ENCODE measurements at regions not wholly inside any gene's neighbourhood (a gene's known extent, or its start where the extent isn't known, plus 50 kb on each side); places are given as distances from the start of the nearest gene placed in this dataset.

DNA sequence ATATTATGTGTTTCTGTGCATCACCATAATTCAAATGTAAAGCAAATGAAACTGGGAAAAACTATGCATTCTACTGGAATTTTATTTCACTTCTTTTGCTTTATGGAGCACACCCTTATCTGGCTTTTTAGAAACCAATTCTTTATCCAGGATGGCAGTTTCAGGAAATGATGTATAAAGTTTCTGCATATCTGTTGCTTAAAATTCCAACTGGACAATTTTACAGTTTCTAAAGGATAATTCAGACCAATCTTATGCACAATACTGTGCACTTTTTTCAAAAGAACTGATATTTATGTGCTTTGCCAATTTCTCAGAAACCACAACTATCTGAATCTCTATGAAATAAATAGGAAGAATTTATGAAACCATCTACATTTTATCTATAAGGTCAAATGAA is 246.5 kb upstream of the MIR17HG start:
- no peak overlapping the region for H2BK12ac ChIP-seq (ENCODE audit: low read length)
- H3K27ac ChIP-seq (ENCODE audit: low read depth, low read length) = no peak overlapping the region
- H3K79me1 ChIP-seq (ENCODE audit: low read length) = no peaks in the 10 kb centered on the region

DNA sequence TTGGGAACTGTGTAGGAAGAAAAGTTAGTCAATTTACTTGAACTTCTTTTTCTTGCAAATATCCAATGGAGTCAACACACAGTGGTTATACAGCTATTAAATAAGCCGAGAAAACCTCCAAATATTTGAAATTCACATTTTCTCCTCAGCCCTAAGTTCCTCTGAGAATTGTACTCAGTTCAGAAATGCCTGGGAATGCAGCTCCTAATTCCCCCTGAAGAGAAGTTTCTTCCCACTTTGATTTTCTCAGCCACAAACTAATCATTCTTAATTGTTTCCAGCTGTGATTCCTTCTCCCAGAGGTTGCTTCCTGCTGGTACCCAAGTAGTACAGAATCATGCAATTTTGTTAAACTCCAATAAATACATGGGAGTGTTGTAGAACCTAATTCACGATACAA is 246.1 kb upstream of the MIR17HG start:
- Histone ChIP-seq H3K9me3 (ENCODE audit: insufficient read depth, low read depth, low read length) (no peaks in the 10 kb centered on the region), H4K91ac (ENCODE audit: low read depth, low read length) (no peak overlapping the region), H2AK5ac (ENCODE audit: low read length) (no peak overlapping the region), H3K18ac (ENCODE audit: low read length) (no peak overlapping the region), H3K27me3 (ENCODE audit: insufficient read depth, low read length) (no peaks in the 10 kb centered on the region), H3K4me2 (ENCODE audit: low read length) (no peak overlapping the region), H2AFZ (ENCODE audit: insufficient read depth, low read length, poor library complexity) (no peak overlapping the region), H3K79me1 (ENCODE audit: low read length) (no peaks in the 10 kb centered on the region), H3K36me3 (ENCODE audit: control insufficient read depth in 1 of 2, insufficient read depth in 2 of 2, low read length in 2 of 2) (no peaks in the 10 kb centered on the region), H4K8ac (ENCODE audit: low read depth, low read length) (no peak overlapping the region), H3K9ac (ENCODE audit: low read length) (no peak overlapping the region), H3K4me1 (ENCODE audit: control insufficient read depth in 1 of 2, insufficient read depth in 2 of 2, low read length in 2 of 2) (no peaks in the 10 kb centered on the region), H3K23ac (ENCODE audit: low read length) (no peak overlapping the region), H3K79me2 (ENCODE audit: control insufficient read depth, insufficient read depth, low read length, poor library complexity) (no peaks in the 10 kb centered on the region), H3K27ac (ENCODE audit: low read depth, low read length) (no peak overlapping the region), H2BK120ac (ENCODE audit: insufficient read depth, low read length, poor library complexity) (no peak overlapping the region), H2BK5ac (ENCODE audit: low read depth, low read length, poor library complexity) (no peak overlapping the region), H3K14ac (ENCODE audit: low read length) (no peak overlapping the region), H2BK12ac (ENCODE audit: low read length) (no peak overlapping the region), H3K4me3 (ENCODE audit: low read depth, low read length) (no peak overlapping the region), H3K4ac (ENCODE audit: low read depth, low read length) (no peak overlapping the region), H4K12ac (ENCODE audit: low read depth, low read length) (no peak overlapping the region)
- no CpG with 5 or more reads among the region's 2 CpGs for WGBS (ENCODE audit: extremely low coverage, insufficient coverage, insufficient read length)
- DNase-seq = no peak

More for the DNA sequence above, 246.5 kb upstream of the MIR17HG start:
- no peak overlapping the region for H3K4me3 ChIP-seq (ENCODE audit: low read depth, low read length)
- no peaks in the 10 kb centered on the region for H3K79me2 ChIP-seq (ENCODE audit: control insufficient read depth, insufficient read depth, low read length, poor library complexity)
- H3K27me3 ChIP-seq (ENCODE audit: insufficient read depth, low read length) = no peaks in the 10 kb centered on the region
- H2AK5ac ChIP-seq (ENCODE audit: low read length) = no peak overlapping the region
- DNase-seq = no peak
- no peaks in the 10 kb centered on the region for H3K4me1 ChIP-seq (ENCODE audit: control insufficient read depth in 1 of 2, insufficient read depth in 2 of 2, low read length in 2 of 2)
- H4K91ac ChIP-seq (ENCODE audit: low read depth, low read length) = no peak overlapping the region
- no peak overlapping the region for H3K23ac ChIP-seq (ENCODE audit: low read length)
- no peak overlapping the region for H3K4ac ChIP-seq (ENCODE audit: low read depth, low read length)
- no peaks in the 10 kb centered on the region for H3K9me3 ChIP-seq (ENCODE audit: insufficient read depth, low read depth, low read length)
- H3K4me2 ChIP-seq (ENCODE audit: low read length) = no peak overlapping the region
- no peak overlapping the region for H3K9ac ChIP-seq (ENCODE audit: low read length)
- no peak overlapping the region for H4K12ac ChIP-seq (ENCODE audit: low read depth, low read length)
- no peak overlapping the region for H4K8ac ChIP-seq (ENCODE audit: low read depth, low read length)
- H3K14ac ChIP-seq (ENCODE audit: low read length) = no peak overlapping the region
- H2BK5ac ChIP-seq (ENCODE audit: low read depth, low read length, poor library complexity) = no peak overlapping the region
- no peaks in the 10 kb centered on the region for H3K36me3 ChIP-seq (ENCODE audit: control insufficient read depth in 1 of 2, insufficient read depth in 2 of 2, low read length in 2 of 2)
- no peak overlapping the region for H2BK120ac ChIP-seq (ENCODE audit: insufficient read depth, low read length, poor library complexity)
- no peak overlapping the region for H2AFZ ChIP-seq (ENCODE audit: insufficient read depth, low read length, poor library complexity)
- no peak overlapping the region for H3K18ac ChIP-seq (ENCODE audit: low read length)

DNA sequence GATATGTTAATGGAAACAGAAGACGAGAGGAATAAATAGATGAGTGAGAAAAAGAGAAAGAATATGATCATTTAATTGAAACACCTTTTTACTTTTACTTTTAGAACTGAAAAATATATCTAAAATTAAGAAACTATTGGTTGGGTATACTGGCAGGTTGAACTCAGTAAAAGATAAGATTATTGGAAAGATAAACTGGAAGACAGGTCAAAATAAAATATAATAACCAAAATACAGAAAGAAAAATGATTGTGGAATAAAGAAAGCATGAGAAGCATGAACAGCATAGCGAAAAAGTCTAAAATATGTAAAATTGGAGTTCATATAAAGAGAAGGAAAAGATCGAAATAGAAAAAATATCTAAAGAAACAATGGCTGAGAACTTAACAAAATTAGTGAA is 242.2 kb upstream of the MIR17HG start:
- no peak overlapping the region for H2BK12ac ChIP-seq (ENCODE audit: low read length)
- no peak overlapping the region for H3K4ac ChIP-seq (ENCODE audit: low read depth, low read length)
- no peak overlapping the region for H2BK120ac ChIP-seq (ENCODE audit: insufficient read depth, low read length, poor library complexity)
- no peaks in the 10 kb centered on the region for H3K79me2 ChIP-seq (ENCODE audit: control insufficient read depth, insufficient read depth, low read length, poor library complexity)
- no peaks in the 10 kb centered on the region for H3K36me3 ChIP-seq (ENCODE audit: control insufficient read depth in 1 of 2, insufficient read depth in 2 of 2, low read length in 2 of 2)
- H4K91ac ChIP-seq (ENCODE audit: low read depth, low read length) = no peak overlapping the region
- no peak overlapping the region for H3K27ac ChIP-seq (ENCODE audit: low read depth, low read length)
- no CpG with 5 or more reads among the region's 3 CpGs for WGBS (ENCODE audit: extremely low coverage, insufficient coverage, insufficient read length)
- no peak overlapping the region for H3K9ac ChIP-seq (ENCODE audit: low read length)
- no peak overlapping the region for H2AFZ ChIP-seq (ENCODE audit: insufficient read depth, low read length, poor library complexity)
- no peak overlapping the region for H3K4me3 ChIP-seq (ENCODE audit: low read depth, low read length)
- no peak overlapping the region for H3K14ac ChIP-seq (ENCODE audit: low read length)
- H3K18ac ChIP-seq (ENCODE audit: low read length) = no peak overlapping the region
- no peaks in the 10 kb centered on the region for H3K27me3 ChIP-seq (ENCODE audit: insufficient read depth, low read length)
- H4K12ac ChIP-seq (ENCODE audit: low read depth, low read length) = no peak overlapping the region
- H3K23ac ChIP-seq (ENCODE audit: low read length) = no peak overlapping the region
- no peak for DNase-seq
- no peak overlapping the region for H2AK5ac ChIP-seq (ENCODE audit: low read length)
- H3K79me1 ChIP-seq (ENCODE audit: low read length) = no peaks in the 10 kb centered on the region
- no peak overlapping the region for H3K4me2 ChIP-seq (ENCODE audit: low read length)
- H2BK5ac ChIP-seq (ENCODE audit: low read depth, low read length, poor library complexity) = no peak overlapping the region
- H3K4me1 ChIP-seq (ENCODE audit: control insufficient read depth in 1 of 2, insufficient read depth in 2 of 2, low read length in 2 of 2) = no peaks in the 10 kb centered on the region
- H3K9me3 ChIP-seq (ENCODE audit: insufficient read depth, low read depth, low read length) = no peaks in the 10 kb centered on the region
- no peak overlapping the region for H4K8ac ChIP-seq (ENCODE audit: low read depth, low read length)

DNA sequence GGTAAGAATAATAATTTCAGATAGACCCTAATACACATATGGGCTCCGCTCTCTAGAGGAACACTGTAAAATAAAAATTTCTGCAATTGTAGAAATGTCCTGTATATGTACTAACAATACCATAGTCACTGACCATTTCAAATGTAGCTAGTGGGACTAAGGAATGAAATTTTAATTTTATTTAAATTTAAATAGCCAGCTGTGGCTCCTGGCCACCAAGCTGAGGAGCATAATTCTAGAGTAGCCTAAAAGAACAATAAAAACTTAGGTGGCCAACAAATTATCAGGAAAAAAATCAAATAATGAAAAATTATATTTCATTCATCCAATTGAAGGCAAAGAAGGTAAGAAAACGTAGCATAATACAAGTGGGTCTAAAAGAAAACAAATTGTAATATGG is 240.9 kb upstream of the MIR17HG start:
- no peak overlapping the region for H2BK5ac ChIP-seq (ENCODE audit: low read depth, low read length, poor library complexity)
- H3K4me2 ChIP-seq (ENCODE audit: low read length) = no peak overlapping the region
- H3K4me3 ChIP-seq (ENCODE audit: low read depth, low read length) = no peak overlapping the region
- no peak overlapping the region for H3K4ac ChIP-seq (ENCODE audit: low read depth, low read length)
- H4K12ac ChIP-seq (ENCODE audit: low read depth, low read length) = no peak overlapping the region
- no peaks in the 10 kb centered on the region for H3K79me2 ChIP-seq (ENCODE audit: control insufficient read depth, insufficient read depth, low read length, poor library complexity)
- DNase-seq = no peak
- no peak overlapping the region for H2AK5ac ChIP-seq (ENCODE audit: low read length)
- H3K14ac ChIP-seq (ENCODE audit: low read length) = no peak overlapping the region
- H3K23ac ChIP-seq (ENCODE audit: low read length) = no peak overlapping the region
- no peak overlapping the region for H3K18ac ChIP-seq (ENCODE audit: low read length)
- H2AFZ ChIP-seq (ENCODE audit: insufficient read depth, low read length, poor library complexity) = no peak overlapping the region
- H3K79me1 ChIP-seq (ENCODE audit: low read length) = no peaks in the 10 kb centered on the region
- H3K4me1 ChIP-seq (ENCODE audit: control insufficient read depth in 1 of 2, insufficient read depth in 2 of 2, low read length in 2 of 2) = no peaks in the 10 kb centered on the region
- H4K8ac ChIP-seq (ENCODE audit: low read depth, low read length) = no peak overlapping the region
- no CpG with 5 or more reads among the region's 2 CpGs for WGBS (ENCODE audit: extremely low coverage, insufficient coverage, insufficient read length)
- no peak overlapping the region for H2BK120ac ChIP-seq (ENCODE audit: insufficient read depth, low read length, poor library complexity)
- H3K9me3 ChIP-seq (ENCODE audit: insufficient read depth, low read depth, low read length) = no peaks in the 10 kb centered on the region
- H3K27ac ChIP-seq (ENCODE audit: low read depth, low read length) = no peak overlapping the region
- no peak overlapping the region for H3K9ac ChIP-seq (ENCODE audit: low read length)
- no peak overlapping the region for H2BK12ac ChIP-seq (ENCODE audit: low read length)
- H4K91ac ChIP-seq (ENCODE audit: low read depth, low read length) = no peak overlapping the region
- no peaks in the 10 kb centered on the region for H3K27me3 ChIP-seq (ENCODE audit: insufficient read depth, low read length)
- H3K36me3 ChIP-seq (ENCODE audit: control insufficient read depth in 1 of 2, insufficient read depth in 2 of 2, low read length in 2 of 2) = no peaks in the 10 kb centered on the region

DNA sequence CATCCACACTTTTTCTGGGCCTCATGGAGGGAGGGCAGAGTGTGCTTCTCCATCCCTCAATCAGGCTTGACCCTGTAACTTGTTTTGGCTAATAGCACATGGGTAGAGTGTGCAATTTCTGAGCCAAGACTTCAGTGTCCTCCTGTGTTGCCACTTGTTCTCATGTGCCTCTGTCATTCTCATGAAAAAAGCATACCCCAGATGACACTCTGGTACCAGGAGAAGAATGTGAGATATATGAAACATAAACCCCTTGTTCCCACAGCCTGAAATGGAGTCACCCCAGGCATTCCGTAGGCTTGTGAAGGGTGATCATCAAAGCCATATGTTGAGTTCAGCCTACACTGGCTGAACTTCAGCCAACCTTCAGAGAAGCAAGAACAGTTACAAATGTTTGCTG is 239.2 kb upstream of the MIR17HG start:
- Histone ChIP-seq H3K9me3 (ENCODE audit: insufficient read depth, low read depth, low read length) (no peaks in the 10 kb centered on the region), H4K91ac (ENCODE audit: low read depth, low read length) (no peak overlapping the region), H2BK120ac (ENCODE audit: insufficient read depth, low read length, poor library complexity) (no peak overlapping the region), H4K8ac (ENCODE audit: low read depth, low read length) (no peak overlapping the region), H3K14ac (ENCODE audit: low read length) (no peak overlapping the region), H3K4ac (ENCODE audit: low read depth, low read length) (no peak overlapping the region), H3K79me1 (ENCODE audit: low read length) (no peaks in the 10 kb centered on the region), H3K18ac (ENCODE audit: low read length) (no peak overlapping the region), H3K23ac (ENCODE audit: low read length) (no peak overlapping the region), H3K36me3 (ENCODE audit: control insufficient read depth in 1 of 2, insufficient read depth in 2 of 2, low read length in 2 of 2) (no peaks in the 10 kb centered on the region), H3K4me2 (ENCODE audit: low read length) (no peak overlapping the region), H3K4me3 (ENCODE audit: low read depth, low read length) (no peak overlapping the region), H2AK5ac (ENCODE audit: low read length) (no peak overlapping the region), H3K79me2 (ENCODE audit: control insufficient read depth, insufficient read depth, low read length, poor library complexity) (no peaks in the 10 kb centered on the region), H2BK5ac (ENCODE audit: low read depth, low read length, poor library complexity) (no peak overlapping the region), H3K27me3 (ENCODE audit: insufficient read depth, low read length) (no peaks in the 10 kb centered on the region), H2AFZ (ENCODE audit: insufficient read depth, low read length, poor library complexity) (no peak overlapping the region), H3K9ac (ENCODE audit: low read length) (no peak overlapping the region), H3K27ac (ENCODE audit: low read depth, low read length) (no peak overlapping the region), H2BK12ac (ENCODE audit: low read length) (no peak overlapping the region), H3K4me1 (ENCODE audit: control insufficient read depth in 1 of 2, insufficient read depth in 2 of 2, low read length in 2 of 2) (no peaks in the 10 kb centered on the region), H4K12ac (ENCODE audit: low read depth, low read length) (no peak overlapping the region)
- no CpG with 5 or more reads among the region's 1 CpG for WGBS (ENCODE audit: extremely low coverage, insufficient coverage, insufficient read length)
- DNase-seq = no peak

Measured in trophoblast cell (in vitro differentiated cells and primary cell).